ENCODE measurements at regions not wholly inside any gene's neighbourhood (a gene's known extent, or its start where the extent isn't known, plus 50 kb on each side); places are given as distances from the start of the nearest gene placed in this dataset.

DNA sequence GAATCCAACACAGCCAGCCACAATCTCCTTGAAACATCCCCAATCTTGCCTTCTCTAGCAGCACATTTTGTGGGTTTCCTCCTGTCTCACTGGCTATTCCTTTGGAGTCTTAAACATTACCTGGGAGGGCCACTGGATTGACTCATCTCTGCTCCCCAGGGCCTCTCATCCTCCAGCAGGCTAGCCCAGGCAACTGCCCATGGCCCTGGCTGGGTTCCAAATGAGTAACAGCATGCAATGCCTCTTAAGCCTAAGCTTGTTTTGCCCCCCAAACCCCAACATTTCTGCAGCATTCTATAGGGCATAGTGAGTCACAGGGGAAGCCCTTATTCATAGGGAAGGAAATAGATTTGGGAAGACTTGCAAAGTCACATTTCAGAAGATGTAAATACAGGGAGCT is 204.9 kb downstream of the FOXA2 start:
- no peak for TF ChIP-seq POLR2A (IDR thresholded peaks at IDR 0.05)
- TF ChIP-seq, protein P1, sequence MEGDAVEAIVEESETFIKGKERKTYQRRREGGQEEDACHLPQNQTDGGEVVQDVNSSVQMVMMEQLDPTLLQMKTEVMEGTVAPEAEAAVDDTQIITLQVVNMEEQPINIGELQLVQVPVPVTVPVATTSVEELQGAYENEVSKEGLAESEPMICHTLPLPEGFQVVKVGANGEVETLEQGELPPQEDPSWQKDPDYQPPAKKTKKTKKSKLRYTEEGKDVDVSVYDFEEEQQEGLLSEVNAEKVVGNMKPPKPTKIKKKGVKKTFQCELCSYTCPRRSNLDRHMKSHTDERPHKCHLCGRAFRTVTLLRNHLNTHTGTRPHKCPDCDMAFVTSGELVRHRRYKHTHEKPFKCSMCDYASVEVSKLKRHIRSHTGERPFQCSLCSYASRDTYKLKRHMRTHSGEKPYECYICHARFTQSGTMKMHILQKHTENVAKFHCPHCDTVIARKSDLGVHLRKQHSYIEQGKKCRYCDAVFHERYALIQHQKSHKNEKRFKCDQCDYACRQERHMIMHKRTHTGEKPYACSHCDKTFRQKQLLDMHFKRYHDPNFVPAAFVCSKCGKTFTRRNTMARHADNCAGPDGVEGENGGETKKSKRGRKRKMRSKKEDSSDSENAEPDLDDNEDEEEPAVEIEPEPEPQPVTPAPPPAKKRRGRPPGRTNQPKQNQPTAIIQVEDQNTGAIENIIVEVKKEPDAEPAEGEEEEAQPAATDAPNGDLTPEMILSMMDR (IDR thresholded peaks at IDR 0.05), result no peak
